ENCODE measurements at regions not wholly inside any gene's neighbourhood (a gene's known extent, or its start where the extent isn't known, plus 50 kb on each side); places are given as distances from the start of the nearest gene placed in this dataset.

DNA sequence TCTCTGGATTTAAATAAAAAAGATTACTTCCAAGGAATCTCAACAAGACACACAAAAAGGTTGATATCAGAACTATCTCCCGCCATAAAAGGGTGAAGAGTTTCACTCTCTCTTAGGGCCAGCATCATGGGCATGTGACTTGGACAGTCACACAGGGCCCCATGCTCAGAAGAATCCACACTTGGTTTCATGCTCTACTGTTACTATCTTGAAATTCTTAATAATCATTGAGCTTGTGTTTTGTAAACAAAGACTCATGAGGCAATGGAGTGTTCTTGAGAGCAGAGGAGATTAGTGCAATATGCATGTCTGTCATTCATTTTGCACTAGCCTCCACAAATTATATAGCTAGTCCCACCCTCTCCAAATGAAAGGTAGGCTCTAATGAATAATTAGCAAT lies 58.4 kb downstream of the HMHB1 start:
- DNase-seq: no peak

DNA sequence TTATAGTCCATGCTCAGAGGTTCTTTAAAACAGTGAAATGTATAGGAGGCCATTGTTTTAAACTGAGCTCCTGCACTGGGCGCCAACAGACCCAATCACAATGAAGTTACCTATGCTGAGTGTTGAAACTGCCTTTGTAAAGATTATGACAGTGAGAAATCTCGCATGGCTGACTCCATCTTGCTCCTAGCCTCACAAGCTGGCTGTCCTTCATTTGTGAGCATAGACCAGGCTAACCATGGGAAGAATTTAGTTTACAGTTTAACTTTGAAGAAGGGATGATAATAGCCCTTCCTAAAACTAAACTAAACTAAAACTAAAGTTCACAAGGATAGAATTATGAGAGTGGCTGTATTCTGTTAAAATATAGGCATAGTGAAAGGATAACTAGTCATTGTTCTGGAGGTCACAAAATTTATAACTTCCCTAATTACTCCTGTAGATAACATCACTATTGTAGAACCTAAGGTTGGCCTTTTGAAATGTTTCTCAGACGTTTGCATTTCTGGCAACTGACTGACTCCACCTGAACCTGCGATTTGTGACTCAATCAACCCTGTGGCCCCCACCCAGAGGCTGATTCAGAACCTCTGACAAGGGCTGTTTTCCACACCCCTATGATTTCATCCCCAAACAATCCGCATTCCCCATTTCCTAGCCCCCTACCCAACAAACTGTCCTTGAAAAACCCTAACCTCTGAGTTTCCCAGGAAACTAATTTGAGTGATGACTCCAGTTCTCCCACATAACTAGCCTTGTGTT lies 59.1 kb downstream of the HMHB1 start:
- no peak for DNase-seq

DNA sequence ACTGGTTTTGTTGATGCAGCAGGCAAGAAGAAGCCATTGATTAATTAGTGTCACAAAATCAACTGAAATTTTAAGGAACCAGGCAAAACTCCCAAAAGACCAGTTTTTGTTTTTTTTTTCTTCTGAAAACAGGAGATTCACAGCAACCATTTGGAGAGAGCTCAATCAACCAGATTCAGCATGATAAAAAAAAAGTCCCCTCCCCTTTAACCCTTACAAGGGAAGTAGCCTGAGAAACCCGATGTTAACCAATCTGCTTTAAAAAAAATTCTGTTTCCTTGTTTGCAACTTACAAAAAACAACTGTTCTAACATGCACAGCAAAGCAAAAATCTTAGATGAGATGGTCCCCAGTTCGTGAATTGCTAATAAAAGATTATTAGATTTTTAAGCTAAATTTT lies 59.7 kb downstream of the HMHB1 start:
- DNase-seq: no peak

GRCh38 chr5:143874312-143874711 lies 62.4 kb downstream of the HMHB1 start:
- no peak for DNase-seq

DNA sequence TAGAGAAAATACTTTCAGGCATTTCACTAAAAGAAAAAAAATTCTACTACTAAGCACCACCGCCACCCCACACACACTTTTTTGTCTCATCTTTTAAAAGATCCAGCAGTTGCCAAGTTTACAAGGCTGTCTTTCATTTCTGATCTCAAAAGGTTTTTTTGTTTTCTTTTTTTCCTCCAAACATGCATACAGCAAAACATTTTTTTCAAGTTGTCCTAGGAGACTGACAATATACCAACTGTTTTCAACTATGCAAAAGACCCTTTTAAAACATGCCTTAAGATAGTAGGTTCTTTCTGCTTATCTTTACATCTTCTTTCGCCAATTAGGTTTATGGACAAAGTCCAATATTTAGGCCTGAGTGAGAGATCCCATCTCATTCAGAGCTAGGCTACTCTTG lies 65.2 kb downstream of the HMHB1 start:
- no peak for DNase-seq

DNA sequence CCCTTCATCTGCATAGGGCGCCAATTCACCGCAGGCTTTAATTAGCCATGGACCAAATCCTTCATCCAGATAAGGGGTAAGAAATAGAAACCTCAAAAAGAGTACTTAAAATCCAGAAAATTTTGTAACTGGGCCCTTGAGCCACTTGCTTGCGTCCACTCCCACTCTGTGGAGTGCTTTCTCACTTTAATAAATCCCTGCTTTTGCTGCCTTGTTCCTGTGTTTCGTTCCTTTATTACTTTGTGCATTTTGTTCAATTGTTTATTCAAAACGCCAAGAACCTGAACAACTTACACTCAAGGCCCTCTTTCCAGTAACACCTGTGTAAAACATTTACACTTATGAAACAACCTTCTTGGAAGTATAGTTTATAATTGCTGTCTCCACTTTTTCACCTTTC lies 66.5 kb downstream of the HMHB1 start:
- no peak for DNase-seq

DNA sequence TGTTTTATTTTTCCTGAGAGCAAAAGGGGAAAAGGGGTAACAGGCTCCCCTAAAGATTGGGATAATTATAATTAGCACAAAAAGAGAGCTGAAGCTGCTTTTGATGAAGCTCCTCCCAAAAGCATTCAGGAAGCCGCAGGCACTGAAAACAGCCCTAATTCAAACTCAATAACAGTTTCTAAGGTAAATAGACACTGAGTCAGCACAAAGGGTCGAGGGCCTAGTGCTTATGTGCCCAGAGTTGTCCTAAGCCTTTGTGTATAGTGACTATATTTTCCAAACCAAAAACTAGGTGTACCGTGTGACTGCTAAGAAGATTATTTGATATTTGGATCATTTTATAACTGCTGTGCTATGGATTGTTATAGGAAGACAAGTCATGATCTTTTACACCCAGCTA lies 67.7 kb downstream of the HMHB1 start:
- peak; percentile 9 for DNase-seq

- no peak for DNase-seq
Observed at GRCh38 chr5:143880178-143880577, 68.2 kb downstream of the HMHB1 start.

DNA sequence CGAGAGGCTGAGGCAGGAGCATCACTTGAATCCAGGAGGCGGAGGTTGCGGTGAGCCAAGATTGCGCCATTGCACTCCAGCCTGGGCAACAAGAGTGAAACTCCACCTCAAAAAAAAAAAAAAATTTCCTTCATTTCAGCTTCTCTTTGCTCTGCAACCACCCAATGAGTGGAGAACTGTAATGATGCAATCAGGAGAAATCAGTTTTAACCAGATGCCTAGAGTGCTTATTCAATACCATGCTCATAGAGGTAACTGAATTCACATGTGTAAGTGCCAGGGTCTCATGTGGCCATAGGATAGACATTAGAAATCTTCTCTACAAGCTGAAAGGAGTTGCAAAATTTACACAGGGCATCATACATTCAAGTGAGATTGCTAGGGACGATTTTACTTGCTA lies 70.6 kb downstream of the HMHB1 start:
- no peak for DNase-seq

- no peak for DNase-seq
Observed at GRCh38 chr5:143886096-143886495, 74.1 kb downstream of the HMHB1 start.

DNA sequence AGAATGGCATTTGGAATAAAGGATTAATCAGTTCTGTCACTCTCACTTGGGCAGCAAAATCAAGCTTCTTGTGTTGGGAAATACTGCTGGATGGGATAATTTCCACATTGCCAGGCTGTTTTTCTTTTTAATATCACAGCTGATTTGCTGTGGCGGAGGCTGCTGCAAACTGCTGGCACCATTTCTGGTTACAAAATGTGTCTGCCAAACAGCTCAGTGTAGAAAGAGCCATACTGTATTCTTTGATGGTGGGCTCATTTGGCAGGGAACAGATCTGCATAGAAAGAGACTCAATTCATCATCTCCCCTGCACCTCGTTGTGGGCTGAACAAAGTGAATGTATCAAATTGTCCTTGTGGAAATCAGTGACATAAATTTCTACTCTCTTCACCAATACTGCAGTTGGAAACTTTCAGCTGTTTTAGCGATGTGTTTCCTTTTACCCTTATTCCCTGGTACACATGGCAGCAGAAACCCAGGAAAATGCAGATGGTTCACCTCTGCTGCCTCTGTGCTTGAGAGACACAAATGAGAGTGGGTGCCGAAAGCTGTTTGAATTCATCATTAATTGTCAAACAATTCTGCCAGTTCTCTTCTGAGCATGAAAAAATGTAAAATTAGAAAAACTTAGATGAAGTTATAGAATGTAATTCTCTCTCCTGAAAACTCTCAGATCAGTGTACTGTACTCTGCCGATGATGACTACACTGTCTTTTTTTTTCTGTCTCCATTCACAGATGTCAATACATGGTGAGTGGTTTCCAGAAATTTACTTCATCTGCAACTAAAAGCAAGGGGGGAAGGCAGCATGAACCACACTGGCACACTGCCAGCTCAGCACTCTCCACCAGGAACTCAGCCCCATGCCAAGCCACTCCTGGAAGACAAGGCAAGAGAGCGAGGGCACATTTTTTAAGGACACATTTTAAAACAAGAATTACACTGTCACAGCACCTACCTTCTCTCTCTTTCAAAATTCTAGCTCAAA lies 75.0 kb downstream of the HMHB1 start:
- peak; percentile 40 for DNase-seq

DNA sequence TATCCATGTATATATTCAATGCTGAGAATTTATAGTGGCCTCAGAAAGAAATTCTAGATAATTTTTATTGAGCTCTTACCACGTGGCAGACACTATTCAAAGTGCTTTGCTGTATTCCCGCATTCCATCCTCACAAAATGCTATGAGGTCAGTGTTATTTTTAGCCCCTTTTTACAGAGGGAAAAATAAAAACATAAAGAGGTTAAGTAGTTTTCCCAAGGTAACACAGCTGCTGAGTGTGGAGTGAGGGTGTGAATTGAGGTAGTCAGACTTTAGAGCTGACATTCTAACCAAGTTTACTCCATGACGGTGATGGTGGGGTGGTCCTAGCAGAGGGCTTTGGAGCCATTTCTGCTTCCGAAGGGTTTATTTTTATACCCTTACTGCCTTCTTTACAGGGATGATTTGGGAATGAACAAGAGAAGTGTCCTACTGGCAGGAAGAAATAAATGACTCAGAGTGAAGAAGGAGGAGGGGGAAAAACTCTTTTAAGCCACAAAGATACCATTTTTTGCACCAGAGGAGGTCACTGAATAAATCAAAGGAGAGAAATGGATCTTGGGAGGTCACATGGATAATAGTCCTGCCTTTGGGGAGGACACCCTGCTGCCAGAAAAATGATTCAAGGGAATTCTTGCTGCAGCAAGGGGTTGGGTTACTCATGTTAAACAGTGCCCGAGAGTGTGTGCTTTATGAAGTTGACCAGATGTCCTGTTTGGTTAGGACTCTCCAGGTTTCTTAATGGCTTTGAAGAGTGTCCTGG lies 76.1 kb downstream of the HMHB1 start:
- DNase-seq: no peak

DNA sequence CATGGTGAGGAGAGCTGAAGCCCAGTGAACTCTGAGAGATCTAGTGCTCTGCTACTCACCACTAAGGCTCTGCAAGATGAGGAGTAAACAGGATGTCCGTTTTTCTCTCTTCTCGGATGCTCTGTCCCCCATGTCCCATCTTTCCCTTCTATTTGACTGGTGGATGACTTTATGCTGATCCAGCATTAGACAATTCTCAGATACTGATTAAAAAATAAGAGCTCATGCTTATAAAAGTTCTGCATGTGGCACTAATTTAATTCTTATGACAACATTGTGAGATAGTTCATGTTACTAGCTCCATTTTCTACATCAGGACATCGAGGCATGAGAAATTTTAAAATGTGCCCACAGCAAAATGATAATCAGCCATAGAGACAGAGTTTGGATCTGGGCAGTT lies 77.0 kb downstream of the HMHB1 start:
- DNase-seq: no peak

DNA sequence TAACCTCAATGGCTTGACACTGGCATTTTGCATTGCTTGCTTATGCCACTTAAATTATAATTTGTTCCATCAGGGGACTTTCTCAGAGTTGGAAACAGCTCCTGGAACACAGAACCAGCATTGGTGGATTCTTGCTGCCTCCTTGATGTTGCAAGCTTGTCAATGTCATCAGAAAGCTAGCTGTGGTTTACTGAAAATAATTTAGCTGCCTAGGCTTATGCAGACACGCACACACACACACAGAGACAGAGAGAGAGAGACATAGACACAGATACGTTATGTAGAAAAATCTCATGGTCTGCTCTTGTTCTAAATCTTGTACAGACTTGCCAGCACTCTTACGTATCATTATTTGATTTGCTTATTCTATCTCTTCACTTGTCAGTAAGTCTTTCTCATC lies 78.0 kb downstream of the HMHB1 start:
- peak; percentile 66 for DNase-seq

GRCh38 chr5:143890487-143890886 lies 78.5 kb downstream of the HMHB1 start:
- peak; percentile 69 for DNase-seq

GRCh38 chr5:143892271-143892670 lies 80.3 kb downstream of the HMHB1 start:
- DNase-seq: no peak

GRCh38 chr5:143892908-143893307 lies 80.9 kb downstream of the HMHB1 start:
- DNase-seq: no peak

DNA sequence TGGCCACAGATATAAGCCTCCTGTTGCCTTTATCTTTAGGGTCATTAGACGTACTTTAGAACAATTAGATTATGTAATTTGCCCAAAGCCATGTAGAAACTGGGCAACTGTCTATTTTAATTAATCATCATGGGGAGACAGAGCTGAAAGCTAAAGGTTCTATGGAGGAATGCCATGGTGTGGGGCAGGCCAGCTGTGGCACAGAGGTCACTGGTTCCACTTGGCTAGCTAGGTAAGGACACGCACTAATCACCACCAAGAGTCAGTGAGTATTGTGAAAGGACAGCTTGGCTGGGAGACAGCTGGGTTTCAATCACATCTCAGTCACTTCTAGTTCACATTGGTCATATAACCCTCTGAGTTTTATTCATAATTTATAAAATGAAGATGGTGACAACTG lies 81.7 kb downstream of the HMHB1 start:
- peak; percentile 35 for DNase-seq

- no peak for DNase-seq
Observed at GRCh38 chr5:143896516-143896915, 84.6 kb downstream of the HMHB1 start.

DNA sequence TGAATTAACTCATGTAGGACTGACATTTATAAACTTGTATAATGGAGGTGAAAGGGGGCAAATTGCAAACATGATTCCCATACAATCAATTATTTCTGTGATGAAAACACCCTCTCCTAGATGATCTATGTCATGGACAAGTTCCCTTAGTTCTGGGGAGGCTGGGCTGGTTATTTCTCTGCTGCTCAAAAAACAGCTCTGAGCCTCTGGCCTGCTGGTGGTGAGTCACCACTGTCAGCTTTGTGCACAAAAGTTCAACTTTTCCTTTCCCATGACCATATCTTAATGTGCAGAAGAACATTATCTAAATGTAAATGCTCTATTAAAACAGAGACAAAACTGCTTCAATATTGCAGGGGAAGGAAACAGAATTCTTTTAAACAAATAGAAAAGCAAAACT lies 85.0 kb downstream of the HMHB1 start:
- no peak for DNase-seq

- no peak for DNase-seq
Observed at GRCh38 chr5:143898381-143898780, 86.4 kb downstream of the HMHB1 start.

- DNase-seq: no peak
Observed at GRCh38 chr5:143898916-143899591, 87.1 kb downstream of the HMHB1 start.

GRCh38 chr5:143908959-143909358 lies 97.0 kb downstream of the HMHB1 start:
- no peak for DNase-seq

All from NCI-H510A treated with DMSO at 0.1 percent for 48 hours (cell line).